GM21447 (cell line): ENCODE measurements at regions not wholly inside any gene's neighbourhood (a gene's known extent, or its start where the extent isn't known, plus 50 kb on each side); places are given as distances from the start of the nearest gene placed in this dataset.
"Not testable (repeated sequence)": the region's sequence is repeated elsewhere in the genome, so short reads cannot be mapped to it uniquely, and the experiment has no call there.

Experiments used
- ATAC-seq: cut with Tn5 transposase; IDR thresholded peaks from one replicate; pipeline ENCODE4 v1.9.1; 2021; ENCODE audit not compliant: unreplicated experiment

- ATAC-seq: no peak
Observed at GRCh38 chr11:36775756-36776155, 177.7 kb upstream of the RAG2 start.

GRCh38 chr11:36775130-36775529 is 177.1 kb upstream of the RAG2 start:
- no peak for ATAC-seq

DNA sequence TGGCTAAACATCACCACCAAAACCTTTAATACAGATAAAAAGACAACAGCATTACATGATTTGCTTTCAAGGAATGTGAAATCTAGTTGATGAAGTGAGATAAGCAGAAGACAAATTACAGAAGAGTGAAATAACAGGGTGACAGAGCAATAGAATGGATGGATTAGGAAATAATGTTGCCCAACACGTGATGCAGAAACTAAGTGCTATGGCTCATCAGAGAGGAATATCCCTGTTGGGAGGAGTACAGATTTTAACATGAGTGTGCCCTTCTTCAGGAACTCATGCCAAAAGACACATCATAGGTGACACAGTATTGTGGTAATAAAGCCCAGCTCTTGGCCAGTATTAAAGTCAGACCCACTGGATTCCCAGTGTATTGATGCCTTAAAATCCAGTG is 176.6 kb upstream of the RAG2 start:
- no peak for ATAC-seq

GRCh38 chr11:36763187-36763586 is 165.2 kb upstream of the RAG2 start:
- no peak for ATAC-seq

DNA sequence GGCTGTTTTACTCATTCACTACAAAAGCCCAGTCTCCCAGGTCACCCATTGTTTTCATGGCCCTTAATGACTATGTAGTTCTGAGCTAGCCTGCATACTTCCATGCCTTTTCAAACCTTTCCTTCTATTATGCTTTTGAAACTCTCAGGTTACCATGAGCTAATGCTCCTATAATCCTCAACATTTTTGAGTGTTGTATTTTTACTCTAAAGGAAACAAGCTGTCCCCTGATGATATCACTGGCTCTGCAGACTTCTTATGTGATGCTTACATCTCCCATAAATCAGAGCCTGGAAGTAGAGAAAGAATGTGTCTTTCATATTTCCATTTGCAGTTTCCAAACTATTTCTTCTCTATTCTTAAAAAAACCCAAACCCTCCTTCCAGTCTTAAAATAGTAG is 159.0 kb upstream of the RAG2 start:
- ATAC-seq: no peak

- no peak for ATAC-seq
Observed at GRCh38 chr11:36753960-36754359, 155.9 kb upstream of the RAG2 start.

DNA sequence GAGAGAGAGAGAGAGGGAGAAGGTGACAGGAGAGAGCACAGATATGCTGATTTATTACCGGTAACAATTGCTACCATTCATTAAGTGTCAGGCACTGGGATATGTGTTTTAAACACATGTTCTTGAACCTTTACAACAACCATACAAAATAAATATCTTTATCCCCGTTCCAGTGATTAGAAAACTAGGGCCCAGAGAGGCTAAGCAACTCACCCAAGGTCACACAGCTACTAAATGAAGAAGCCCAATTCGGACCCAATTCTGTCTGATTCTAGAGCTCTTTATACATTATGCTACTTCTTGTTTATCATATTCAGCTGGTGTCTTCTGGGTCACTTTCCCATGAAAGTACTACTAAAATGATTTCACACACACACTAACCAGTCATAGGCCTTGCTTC is 154.0 kb upstream of the RAG2 start:
- ATAC-seq: no peak

- no peak for ATAC-seq
Observed at GRCh38 chr11:36751335-36751781, 153.3 kb upstream of the RAG2 start.

DNA sequence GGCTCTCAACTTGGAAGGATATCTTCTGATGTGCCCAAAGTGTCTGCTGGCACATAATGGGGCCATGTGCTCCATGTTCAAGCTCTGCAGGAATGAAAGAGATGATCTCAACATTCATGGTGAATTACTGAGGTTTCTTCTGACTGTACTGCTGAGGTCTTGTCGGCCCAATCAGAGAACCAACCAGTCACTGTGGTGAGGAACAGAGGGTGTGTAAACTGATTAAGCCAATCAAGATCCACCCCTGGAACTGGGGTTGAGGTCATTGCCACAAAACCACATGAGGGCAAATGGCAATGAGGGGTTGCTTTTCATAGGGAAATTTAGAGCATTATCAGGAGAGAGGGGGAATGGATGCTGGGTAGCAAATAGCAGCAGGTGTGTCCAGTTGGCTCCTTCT is 152.3 kb upstream of the RAG2 start:
- ATAC-seq: no peak

GRCh38 chr11:36748836-36749235 is 150.8 kb upstream of the RAG2 start:
- ATAC-seq: no peak

DNA sequence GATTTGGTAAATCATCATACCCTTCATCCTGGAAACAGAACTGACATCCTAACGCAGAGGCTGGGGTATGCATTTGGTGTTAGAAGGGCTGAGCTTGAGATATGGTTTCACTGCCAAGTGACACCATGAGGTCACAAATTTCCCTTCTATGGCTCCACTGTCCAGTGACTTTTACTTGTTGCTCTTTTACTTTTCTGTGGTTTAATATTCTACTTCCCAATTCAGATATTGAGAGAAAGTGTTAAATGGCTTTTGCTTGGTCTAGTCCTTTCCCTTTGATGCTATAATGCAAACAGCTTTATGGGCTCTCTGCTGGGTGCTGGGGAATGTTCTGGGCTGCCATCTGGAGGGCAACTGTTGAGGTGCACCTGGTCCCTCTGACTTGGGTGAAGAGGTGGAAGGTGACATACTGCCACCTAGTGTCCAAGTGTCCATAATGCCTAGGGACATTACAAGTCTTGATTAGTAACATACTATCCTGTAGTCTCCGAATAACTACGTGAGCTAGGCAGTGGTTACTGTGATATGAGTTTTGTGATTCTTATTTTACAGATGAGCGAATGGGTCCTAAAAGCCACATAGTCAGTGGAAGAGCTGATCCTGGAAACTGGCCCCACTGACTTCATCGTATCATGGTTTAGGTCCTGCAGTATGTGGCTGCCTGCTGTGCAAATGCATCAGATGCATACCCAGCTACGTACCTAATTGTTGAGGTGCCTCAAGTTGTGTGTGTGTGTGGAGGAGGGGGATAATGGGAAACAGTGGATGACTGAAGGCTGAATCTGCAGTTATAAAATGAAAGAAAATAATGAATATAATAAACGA is 149.1 kb upstream of the RAG2 start:
- peak; percentile 89 for ATAC-seq

DNA sequence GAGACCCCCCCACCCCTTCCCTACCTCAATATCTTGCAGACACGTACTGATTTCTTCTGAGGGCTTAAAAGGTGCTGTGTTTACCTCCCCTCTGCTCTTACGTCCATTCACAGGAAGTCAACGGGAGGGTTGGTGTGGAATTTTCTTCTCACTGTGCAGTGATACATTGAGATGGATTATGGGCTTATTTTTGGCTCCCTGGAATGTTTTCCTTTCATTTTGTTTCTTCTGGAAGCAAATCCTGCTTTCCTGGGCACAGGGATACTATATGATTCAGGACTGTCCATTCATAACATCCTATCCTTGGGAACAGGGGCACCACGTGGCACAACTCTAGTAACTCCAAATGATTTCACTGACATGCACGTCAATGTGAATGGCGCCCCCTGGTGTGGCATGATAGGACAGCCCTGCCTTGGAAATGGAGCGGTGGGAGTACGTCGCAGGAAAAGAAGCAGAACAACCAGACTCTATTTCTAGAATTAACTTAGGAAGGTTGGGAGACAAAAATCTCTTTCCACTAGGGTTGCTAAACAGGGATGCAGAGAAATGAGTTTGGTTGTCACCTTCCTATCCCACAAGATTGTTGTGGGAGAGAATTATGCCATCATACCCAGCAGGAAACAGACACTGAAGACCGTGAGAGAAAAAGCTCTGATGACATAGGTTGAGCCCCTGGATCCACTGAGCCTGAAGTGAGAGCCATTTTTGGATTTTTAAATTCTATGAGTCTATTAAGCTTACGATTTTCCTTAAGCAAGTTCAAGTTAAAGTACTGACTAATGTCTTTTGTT is 146.5 kb upstream of the RAG2 start:
- peak; percentile 36 for ATAC-seq

GRCh38 chr11:36743039-36743438 is 145.0 kb upstream of the RAG2 start:
- ATAC-seq: peak; percentile 44

GRCh38 chr11:36741515-36741914 is 143.5 kb upstream of the RAG2 start:
- ATAC-seq: no peak

- no peak for ATAC-seq
Observed at GRCh38 chr11:36738292-36738861, 140.3 kb upstream of the RAG2 start.

- ATAC-seq: no peak
Observed at GRCh38 chr11:36736103-36736502, 138.1 kb upstream of the RAG2 start.

GRCh38 chr11:36733721-36734120 is 135.7 kb upstream of the RAG2 start:
- ATAC-seq: not testable (repeated sequence)

DNA sequence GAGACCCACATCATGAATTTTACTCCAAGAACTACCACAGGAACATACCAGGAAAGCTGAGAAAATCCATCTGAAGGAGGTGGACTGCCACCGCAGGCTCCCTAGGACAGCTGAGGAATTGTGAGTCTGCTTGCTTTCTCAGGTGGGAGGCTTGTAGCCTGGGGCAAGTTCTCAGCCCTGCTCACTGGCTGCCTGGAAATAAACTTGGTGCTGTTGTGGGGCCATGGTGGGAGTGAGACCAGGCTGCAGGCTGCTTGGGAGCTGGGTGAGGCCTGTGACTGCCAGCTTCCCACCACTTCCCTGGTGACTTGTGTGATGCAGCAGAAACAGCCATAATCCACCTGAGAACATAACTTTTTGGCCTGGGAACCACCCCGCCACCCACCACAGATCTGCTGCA is 132.7 kb upstream of the RAG2 start:
- ATAC-seq: no peak

DNA sequence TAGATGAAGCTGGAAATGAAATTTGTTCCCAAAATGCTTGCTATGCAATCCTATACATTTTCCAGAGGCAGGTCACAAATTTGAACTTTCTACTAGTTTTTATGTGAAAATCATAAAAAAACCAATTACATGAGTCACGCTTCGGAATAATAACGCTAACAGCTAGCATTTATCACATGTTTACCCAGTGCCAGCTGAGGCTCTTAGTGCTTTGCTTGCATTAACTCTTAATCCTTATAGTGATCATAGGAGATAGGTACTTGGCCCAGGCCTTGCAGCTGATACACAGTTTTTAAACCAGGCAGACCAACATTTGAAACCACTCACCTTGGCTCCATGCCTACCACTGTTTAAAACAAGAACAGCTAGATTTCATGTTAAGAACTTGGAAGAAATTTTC is 131.8 kb upstream of the RAG2 start:
- ATAC-seq: no peak

- ATAC-seq: no peak
Observed at GRCh38 chr11:36726420-36726819, 128.4 kb upstream of the RAG2 start.

- peak; percentile 69 for ATAC-seq
Observed at GRCh38 chr11:36724742-36725385, 126.8 kb upstream of the RAG2 start.
